ENCODE measurements at regions not wholly inside any gene's neighbourhood (a gene's known extent, or its start where the extent isn't known, plus 50 kb on each side); places are given as distances from the start of the nearest gene placed in this dataset.

DNA sequence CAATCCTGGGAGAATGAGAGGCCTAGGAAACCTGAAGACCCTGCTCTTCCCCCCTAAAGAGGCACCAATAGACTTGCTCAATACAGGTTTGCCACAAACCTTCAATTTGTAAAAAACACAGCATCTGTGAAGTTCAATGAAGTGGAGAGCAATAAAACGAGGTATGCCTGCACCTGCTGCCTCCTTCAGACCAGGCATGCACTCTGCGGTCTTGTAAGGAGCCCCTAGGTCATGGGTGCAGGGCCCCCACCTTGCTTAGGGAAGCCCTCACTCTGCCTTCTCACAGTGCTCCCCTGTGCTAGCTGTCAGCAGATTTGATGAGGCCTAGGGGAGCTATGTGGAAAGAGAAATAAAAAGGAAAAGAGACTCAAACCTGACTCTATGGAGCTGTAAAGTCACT, 72.1 kb upstream of the GALNT10 start:
- no peak overlapping the region for H3K27ac ChIP-seq
- no peak for TF ChIP-seq POLR2AphosphoS5 (IDR thresholded peaks at IDR 0.05; ENCODE audit: insufficient read depth in 1 of 2, low read depth in 1 of 2)
- TF ChIP-seq, protein P1, sequence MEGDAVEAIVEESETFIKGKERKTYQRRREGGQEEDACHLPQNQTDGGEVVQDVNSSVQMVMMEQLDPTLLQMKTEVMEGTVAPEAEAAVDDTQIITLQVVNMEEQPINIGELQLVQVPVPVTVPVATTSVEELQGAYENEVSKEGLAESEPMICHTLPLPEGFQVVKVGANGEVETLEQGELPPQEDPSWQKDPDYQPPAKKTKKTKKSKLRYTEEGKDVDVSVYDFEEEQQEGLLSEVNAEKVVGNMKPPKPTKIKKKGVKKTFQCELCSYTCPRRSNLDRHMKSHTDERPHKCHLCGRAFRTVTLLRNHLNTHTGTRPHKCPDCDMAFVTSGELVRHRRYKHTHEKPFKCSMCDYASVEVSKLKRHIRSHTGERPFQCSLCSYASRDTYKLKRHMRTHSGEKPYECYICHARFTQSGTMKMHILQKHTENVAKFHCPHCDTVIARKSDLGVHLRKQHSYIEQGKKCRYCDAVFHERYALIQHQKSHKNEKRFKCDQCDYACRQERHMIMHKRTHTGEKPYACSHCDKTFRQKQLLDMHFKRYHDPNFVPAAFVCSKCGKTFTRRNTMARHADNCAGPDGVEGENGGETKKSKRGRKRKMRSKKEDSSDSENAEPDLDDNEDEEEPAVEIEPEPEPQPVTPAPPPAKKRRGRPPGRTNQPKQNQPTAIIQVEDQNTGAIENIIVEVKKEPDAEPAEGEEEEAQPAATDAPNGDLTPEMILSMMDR (IDR thresholded peaks at IDR 0.05): no peak
- no peak for TF ChIP-seq POLR2A (IDR thresholded peaks at IDR 0.05)

DNA sequence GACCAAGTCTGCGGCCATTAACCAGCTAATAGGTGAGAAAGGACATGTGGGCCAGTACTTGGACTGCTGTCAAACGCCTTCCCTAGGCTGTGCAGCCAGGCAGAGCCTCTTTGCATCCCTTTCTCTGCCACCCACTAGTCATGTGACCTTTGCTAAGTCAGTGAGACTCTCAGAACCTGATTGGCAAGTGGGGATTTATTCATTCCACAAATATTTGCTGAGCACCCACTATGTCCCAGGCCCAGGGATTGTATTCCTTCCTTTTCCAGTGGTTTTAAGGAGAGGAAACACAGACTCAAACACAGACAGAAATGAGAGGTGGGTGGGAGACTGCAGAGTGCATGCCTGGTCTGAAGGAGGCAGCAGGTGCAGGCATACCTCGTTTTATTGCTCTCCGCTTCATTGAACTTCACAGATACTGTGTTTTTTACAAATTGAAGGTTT, 71.6 kb upstream of the GALNT10 start:
- Histone ChIP-seq H3K27ac (no peak overlapping the region), H3K4me3 (no peak overlapping the region), H3K36me3 (no peaks in the 10 kb centered on the region), H3K4me1 (no peaks in the 10 kb centered on the region), H3K27me3 (no peaks in the 10 kb centered on the region), H3K9me3 (no peaks in the 10 kb centered on the region)
- intact Hi-C loops (cut with DNase I): no loop called here
- no peak for TF ChIP-seq POLR2A (IDR thresholded peaks at IDR 0.05)
- TF ChIP-seq POLR2AphosphoS5 (IDR thresholded peaks at IDR 0.05; ENCODE audit: insufficient read depth in 1 of 2, low read depth in 1 of 2): no peak
- TF ChIP-seq, protein P1 (IDR thresholded peaks at IDR 0.05): no peak
- no peak for DNase-seq (ENCODE audit: extremely low spot score in 2 of 2)

More for the DNA sequence above, 72.1 kb upstream of the GALNT10 start:
- intact Hi-C loops (cut with DNase I): no loop called here
- H3K9me3 ChIP-seq: no peaks in the 10 kb centered on the region
- no peaks in the 10 kb centered on the region for H3K4me1 ChIP-seq
- DNase-seq (ENCODE audit: extremely low spot score in 2 of 2): no peak
- H3K27me3 ChIP-seq: no peaks in the 10 kb centered on the region
- H3K36me3 ChIP-seq: no peaks in the 10 kb centered on the region
- no peak overlapping the region for H3K4me3 ChIP-seq

DNA sequence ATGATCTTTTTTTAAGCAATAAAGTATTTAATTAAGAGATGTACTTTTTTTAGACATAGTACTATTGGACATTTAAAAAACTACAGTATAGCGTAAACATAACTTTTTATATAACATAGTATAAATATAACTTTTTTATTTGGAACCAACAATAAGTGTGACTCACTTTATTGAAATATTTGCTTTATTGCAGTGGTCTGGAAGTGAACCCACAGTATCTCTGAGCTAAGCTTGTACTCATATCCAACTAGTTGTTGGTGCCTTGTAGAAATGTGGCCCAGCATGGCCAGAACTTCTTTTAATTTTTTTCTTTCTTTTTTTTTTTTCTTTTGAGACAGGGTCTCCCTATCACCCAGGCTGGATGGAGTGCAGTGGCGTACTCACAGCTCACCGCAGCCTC, 61.5 kb upstream of the GALNT10 start:
- H3K27me3 ChIP-seq: no peaks in the 10 kb centered on the region
- no peaks in the 10 kb centered on the region for H3K4me1 ChIP-seq
- no peaks in the 10 kb centered on the region for H3K36me3 ChIP-seq
- TF ChIP-seq POLR2AphosphoS5 (IDR thresholded peaks at IDR 0.05; ENCODE audit: insufficient read depth in 1 of 2, low read depth in 1 of 2) (no peak), POLR2A (IDR thresholded peaks at IDR 0.05) (no peak)
- TF ChIP-seq, protein P1 (IDR thresholded peaks at IDR 0.05): no peak
- H3K4me3 ChIP-seq: no peak overlapping the region
- no peak overlapping the region for H3K27ac ChIP-seq
- no peaks in the 10 kb centered on the region for H3K9me3 ChIP-seq
- no peak for DNase-seq (ENCODE audit: extremely low spot score in 2 of 2)
- intact Hi-C loops (cut with DNase I): no loop called here

DNA sequence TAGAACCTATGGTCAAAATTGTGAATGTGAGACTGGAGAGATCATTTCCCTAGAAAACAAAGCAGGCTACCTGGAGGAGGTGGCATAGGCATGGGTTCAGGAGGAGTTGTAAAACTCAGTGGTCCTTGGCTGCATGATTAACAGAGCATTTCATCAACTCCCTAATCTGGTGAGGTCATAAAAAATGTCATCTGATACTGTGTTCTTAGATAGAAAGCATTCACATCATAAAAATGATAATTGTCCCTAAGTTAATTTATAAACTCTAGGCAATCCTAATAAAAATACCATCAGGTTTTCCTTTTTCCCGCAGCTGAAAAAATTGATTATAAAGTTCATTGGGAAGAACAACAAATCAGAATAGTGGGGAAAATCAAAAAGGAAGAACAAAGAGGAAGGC, 60.6 kb upstream of the GALNT10 start:
- no peak for DNase-seq (ENCODE audit: extremely low spot score in 2 of 2)
- intact Hi-C loops (cut with DNase I): no loop called here
- Histone ChIP-seq H3K27ac (no peak overlapping the region), H3K4me3 (no peak overlapping the region), H3K27me3 (no peaks in the 10 kb centered on the region), H3K36me3 (no peaks in the 10 kb centered on the region), H3K4me1 (no peaks in the 10 kb centered on the region), H3K9me3 (no peaks in the 10 kb centered on the region)
- TF ChIP-seq POLR2A (IDR thresholded peaks at IDR 0.05) (no peak), POLR2AphosphoS5 (IDR thresholded peaks at IDR 0.05; ENCODE audit: insufficient read depth in 1 of 2, low read depth in 1 of 2) (no peak)
- TF ChIP-seq, protein P1 (IDR thresholded peaks at IDR 0.05): no peak

DNA sequence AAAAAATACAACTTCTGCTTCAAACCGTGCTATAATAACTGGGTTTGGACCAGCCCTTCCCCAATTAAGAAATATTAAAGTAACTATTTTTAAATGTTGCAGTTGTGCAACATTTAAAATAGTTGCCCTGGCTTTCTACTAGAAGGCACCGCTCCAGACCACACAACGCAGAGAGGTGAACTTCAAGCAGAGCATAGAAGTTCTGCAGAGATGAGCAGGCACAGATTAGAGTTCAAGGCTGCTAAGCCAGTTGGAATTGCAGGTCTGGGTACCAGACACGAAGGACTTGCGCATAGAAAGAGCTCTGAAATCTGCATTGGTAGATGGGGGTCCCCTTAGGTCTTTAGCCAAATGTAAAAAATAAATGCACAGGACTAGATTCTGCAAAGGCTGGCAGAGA, 58.7 kb upstream of the GALNT10 start:
- H3K27ac ChIP-seq: no peak overlapping the region
- H3K27me3 ChIP-seq: no peaks in the 10 kb centered on the region
- H3K4me3 ChIP-seq: no peak overlapping the region
- TF ChIP-seq POLR2AphosphoS5 (IDR thresholded peaks at IDR 0.05; ENCODE audit: insufficient read depth in 1 of 2, low read depth in 1 of 2) (no peak), POLR2A (IDR thresholded peaks at IDR 0.05) (no peak)
- TF ChIP-seq, protein P1 (IDR thresholded peaks at IDR 0.05): no peak
- H3K4me1 ChIP-seq: no peaks in the 10 kb centered on the region
- DNase-seq (ENCODE audit: extremely low spot score in 2 of 2): no peak
- H3K36me3 ChIP-seq: no peaks in the 10 kb centered on the region
- H3K9me3 ChIP-seq: no peaks in the 10 kb centered on the region
- intact Hi-C loops (cut with DNase I): no loop called here
